ENCODE measurements at regions not wholly inside any gene's neighbourhood (a gene's known extent, or its start where the extent isn't known, plus 50 kb on each side); places are given as distances from the start of the nearest gene placed in this dataset.

GRCh38 chr3:194061421-194062030, 74.4 kb upstream of the HES1 start:
- no peak overlapping the region for H4K5ac ChIP-seq (ENCODE audit: insufficient read length, low read depth, low read length)
- H3K27me3 Mint-ChIP-seq (ENCODE audit: low read depth) = peaks cover 27% of the 10 kb centered on the region
- WGBS (ENCODE audit: extremely low coverage, insufficient read length, low lambda C conversion rate) = no CpG with 5 or more reads among the region's 3 CpGs

More at GRCh38 chr3:194061421-194062030, 74.4 kb upstream of the HES1 start:
- Histone ChIP-seq H3K4me1 (ENCODE audit: insufficient read depth, low read length) (no peaks in the 10 kb centered on the region; the same call in 1 of the 2 replicates), H3K4me2 (ENCODE audit: insufficient read depth, insufficient read length, low read length) (no peak overlapping the region), H2BK20ac (ENCODE audit: low read depth, low read length, poor library complexity, severe bottlenecking) (no peak overlapping the region), H2BK120ac (ENCODE audit: low read depth, low read length, poor library complexity, severe bottlenecking) (no peak overlapping the region), H3K23me2 (ENCODE audit: insufficient read length, low read depth, low read length, poor library complexity, severe bottlenecking) (no peaks in the 10 kb centered on the region), H3K4ac (ENCODE audit: low read depth, low read length) (no peak overlapping the region), H3K23ac (ENCODE audit: insufficient read length, low read depth, low read length) (no peak overlapping the region), H2BK12ac (ENCODE audit: insufficient read length, low read depth, low read length) (no peak overlapping the region), H2BK15ac (ENCODE audit: low read depth, low read length) (no peak overlapping the region), H3K9me3 (ENCODE audit: control insufficient read depth, low read depth, low read length) (no peaks in the 10 kb centered on the region), H4K91ac (ENCODE audit: insufficient read length, low read depth, low read length) (no peak overlapping the region), H4K20me1 (ENCODE audit: control insufficient read depth, insufficient read depth, insufficient read length) (no peaks in the 10 kb centered on the region), H3K27ac (ENCODE audit: insufficient read length, low read depth, low read length) (no peak overlapping the region), H2AFZ (ENCODE audit: low read length) (no peak overlapping the region), H3T11ph (ENCODE audit: low read length) (no peak overlapping the region), H3K79me2 (ENCODE audit: insufficient read depth, low read length) (no peaks in the 10 kb centered on the region), H3K56ac (ENCODE audit: insufficient read length, low read depth, low read length) (no peak overlapping the region), H2BK5ac (ENCODE audit: insufficient read length, low read length) (no peak overlapping the region), H3K79me1 (ENCODE audit: insufficient read depth, low read depth, low read length, poor library complexity, severe bottlenecking) (no peaks in the 10 kb centered on the region), H3K9ac (ENCODE audit: extremely low read depth, insufficient read length, low read length) (no peak overlapping the region), H3K14ac (ENCODE audit: insufficient read depth, low read length) (no peak overlapping the region), H3K27me3 (ENCODE audit: insufficient read depth, low read length) (peaks cover 2% of the 10 kb centered on the region), H3K18ac (ENCODE audit: insufficient read length, low read depth, low read length) (no peak overlapping the region), H4K8ac (replicated peaks; ENCODE audit: insufficient read length, low read depth, low read length) (no peak overlapping the region), H2AK5ac (ENCODE audit: insufficient read length, low read length) (no peak overlapping the region)
- Mint-ChIP-seq H3K27ac (no peak overlapping the region), H3K9me3 (peaks cover 0 to 3% of the 10 kb centered on the region in 2 experiments; a peak in 2 of 5 replicates), H3K4me1 (peaks cover 38 to 42% of the 10 kb centered on the region in 2 experiments), H3K36me3 (ENCODE audit: insufficient read depth in 1 of 3, low read depth in 3 of 3) (peaks cover 0 to 6% (median 3%) of the 10 kb centered on the region in 3 experiments; a peak in 2 of 7 replicates), H3K4me3 (no peak overlapping the region)
- no peak for DNase-seq
- no peak for TF ChIP-seq CTCF (conservative IDR thresholded peaks at IDR 0.05)

Measured in H9 (cell line).